Adrenal gland (tissue), 5 donors: ENCODE measurements at regions not wholly inside any gene's neighbourhood (a gene's known extent, or its start where the extent isn't known, plus 50 kb on each side); places are given as distances from the start of the nearest gene placed in this dataset.

Experiments
- POLR2A ChIP-seq, 2 donors: fragments of 450-650 bp; IDR thresholded peaks; one replicate each; pipeline ENCODE4 v1.6.1; 2017; ENCODE audit warnings: antibody characterized with exemption in 2 of 2, mild to moderate bottlenecking in 2 of 2, moderate library complexity in 1 of 2
- TF ChIP-seq, protein P1 (sequence below), 6 experiments: fragments of 450-650 bp in 4 of 6; fragments of 200-600 bp in 2 of 6; sonication (generic) in 1 of 6; IDR thresholded peaks; 1 replicate in 5 of 6; 2 replicates in 1 of 6; pipeline versions ENCODE4 v1.5.1 to v1.8.0; 2016 to 2021; ENCODE audit warnings: antibody characterized with exemption in 6 of 6, mild to moderate bottlenecking in 2 of 6, moderate library complexity in 1 of 6
- donor health status: DM: no; HTN: no; CAD: no.

DNA sequence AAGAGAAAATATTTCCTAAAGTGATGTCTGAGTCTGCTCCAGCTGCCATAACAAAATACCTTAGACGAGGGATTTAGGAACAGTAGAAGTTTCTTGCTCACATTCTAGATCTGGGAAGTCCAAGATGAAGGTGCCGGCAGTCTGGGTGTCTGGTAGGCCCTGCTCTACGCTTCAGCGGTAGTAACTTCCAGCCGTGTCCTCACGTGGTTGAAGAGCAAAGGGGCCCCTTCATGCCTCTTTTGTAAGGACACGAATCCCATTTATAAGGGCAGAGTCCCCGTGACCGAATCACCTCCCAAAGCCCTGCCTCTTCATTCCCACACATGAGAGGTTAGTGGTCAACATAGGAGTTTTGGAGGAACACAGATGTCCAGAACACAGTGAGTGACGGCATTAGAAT lies 52.2 kb upstream of the INPP5A start:
- TF ChIP-seq, protein P1, sequence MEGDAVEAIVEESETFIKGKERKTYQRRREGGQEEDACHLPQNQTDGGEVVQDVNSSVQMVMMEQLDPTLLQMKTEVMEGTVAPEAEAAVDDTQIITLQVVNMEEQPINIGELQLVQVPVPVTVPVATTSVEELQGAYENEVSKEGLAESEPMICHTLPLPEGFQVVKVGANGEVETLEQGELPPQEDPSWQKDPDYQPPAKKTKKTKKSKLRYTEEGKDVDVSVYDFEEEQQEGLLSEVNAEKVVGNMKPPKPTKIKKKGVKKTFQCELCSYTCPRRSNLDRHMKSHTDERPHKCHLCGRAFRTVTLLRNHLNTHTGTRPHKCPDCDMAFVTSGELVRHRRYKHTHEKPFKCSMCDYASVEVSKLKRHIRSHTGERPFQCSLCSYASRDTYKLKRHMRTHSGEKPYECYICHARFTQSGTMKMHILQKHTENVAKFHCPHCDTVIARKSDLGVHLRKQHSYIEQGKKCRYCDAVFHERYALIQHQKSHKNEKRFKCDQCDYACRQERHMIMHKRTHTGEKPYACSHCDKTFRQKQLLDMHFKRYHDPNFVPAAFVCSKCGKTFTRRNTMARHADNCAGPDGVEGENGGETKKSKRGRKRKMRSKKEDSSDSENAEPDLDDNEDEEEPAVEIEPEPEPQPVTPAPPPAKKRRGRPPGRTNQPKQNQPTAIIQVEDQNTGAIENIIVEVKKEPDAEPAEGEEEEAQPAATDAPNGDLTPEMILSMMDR (IDR thresholded peaks at IDR 0.05) = no peak
- TF ChIP-seq POLR2A (IDR thresholded peaks at IDR 0.05) = no peak
